Ovary (tissue), 7 donors: ENCODE measurements at regions not wholly inside any gene's neighbourhood (a gene's known extent, or its start where the extent isn't known, plus 50 kb on each side); places are given as distances from the start of the nearest gene placed in this dataset.
A peak's percentile ranks its signal among the peaks of the same experiment; 100 is the strongest.

Experiments used
- DNase-seq, 5 donors: peaks; one replicate each; pipeline ENCODE4 v3.0.0-alpha.2; 2019 to 2020
- H3K27ac ChIP-seq, 2 donors: fragments of 200-600 bp; one replicate each; pipeline versions ENCODE4 v1.5.1 to v1.8.0; 2019 to 2022
- H3K27me3 ChIP-seq: fragments of 200-600 bp; one replicate; pipeline ENCODE4 v1.8.0; 2022
- H3K36me3 ChIP-seq: fragments of 200-600 bp; sonication (generic); one replicate; pipeline ENCODE4 v1.5.1; 2019
- H3K4me1 ChIP-seq: one replicate; pipeline ENCODE4 v1.8.1; 2013; ENCODE audit warnings: mild to moderate bottlenecking, moderate library complexity; ENCODE audit not compliant: insufficient read depth
- H3K4me3 ChIP-seq: fragments of 200-600 bp; sonication (generic); one replicate; pipeline ENCODE4 v1.5.1; 2017
- H3K9me3 ChIP-seq, 2 donors: fragments of 200-600 bp in 1 of 2; sonication (generic) in 1 of 2; one replicate each; pipeline versions ENCODE4 v1.5.1 to v1.8.1; 2013 to 2019; ENCODE audit warnings: mild to moderate bottlenecking in 1 of 2, moderate library complexity in 1 of 2
- EP300 ChIP-seq: sonication (generic); formaldehyde crosslinking; IDR thresholded peaks from one replicate; pipeline ENCODE4 v1.6.1; 2017; ENCODE audit warnings: antibody characterized with exemption
- POLR2A ChIP-seq: fragments of 450-650 bp; IDR thresholded peaks from one replicate; pipeline ENCODE4 v1.6.1; 2017; ENCODE audit warnings: antibody characterized with exemption, mild to moderate bottlenecking, moderate library complexity
- WGBS, 3 donors: extraction: QIAGEN DNeasy Blood & Tissue Kit in 1 of 3; methylation state at CpG; one replicate each; pipeline versions ENCODE4 v1.1.5 to v1.1.7; 2013 to 2017; 5-methylcytosine and 5-hydroxymethylcytosine counted together
- intact Hi-C, 4 donors: fragments of 100-400 bp; cut with DNase I; formaldehyde crosslinking; loops; one replicate each; pipeline versions ENCODE4 v1.11.0 to v1.15.1; 2022 to 2023
- TF ChIP-seq, protein P1 (sequence below), 3 donors: fragments of 450-650 bp in 2 of 3; fragments of 200-600 bp in 1 of 3; IDR thresholded peaks; one replicate each; pipeline versions ENCODE4 v1.5.1 to v1.8.0; 2016 to 2022; ENCODE audit warnings: antibody characterized with exemption in 3 of 3, mild to moderate bottlenecking in 1 of 3
- donor health status: DM: no; HTN: no; CAD: no; lungs with moderate emphysema.
- donor health status: DM: no; HTN: no; CAD: no.
- donor health status: Bipolar disorder and iron deficiency.
- donor health status: DM: no; HTN: no; CAD: no.
- donor health status: DM: yes; HTN: yes; CAD: no.

DNA sequence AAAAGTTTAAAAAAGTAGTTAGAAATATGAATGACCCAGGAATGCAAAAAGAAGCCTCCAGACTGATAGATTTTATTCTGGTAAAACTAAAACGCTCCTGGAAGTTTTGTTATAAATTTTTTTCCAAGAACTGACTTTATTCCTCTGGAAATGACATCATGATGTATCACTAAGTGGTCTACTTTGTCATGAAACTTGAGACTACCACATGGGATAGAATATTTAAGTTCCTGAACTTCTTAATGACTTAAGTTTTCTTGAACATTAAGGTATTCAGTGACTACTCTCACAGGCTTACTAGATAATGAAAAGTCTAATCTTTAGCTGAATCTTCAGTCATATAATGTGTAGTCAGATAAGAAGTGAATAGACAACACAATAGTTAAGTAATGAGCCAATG lies 842.2 kb downstream of the USP25 start:
- intact Hi-C loops = no loop called here
- H3K27ac ChIP-seq = no peak overlapping the region

DNA sequence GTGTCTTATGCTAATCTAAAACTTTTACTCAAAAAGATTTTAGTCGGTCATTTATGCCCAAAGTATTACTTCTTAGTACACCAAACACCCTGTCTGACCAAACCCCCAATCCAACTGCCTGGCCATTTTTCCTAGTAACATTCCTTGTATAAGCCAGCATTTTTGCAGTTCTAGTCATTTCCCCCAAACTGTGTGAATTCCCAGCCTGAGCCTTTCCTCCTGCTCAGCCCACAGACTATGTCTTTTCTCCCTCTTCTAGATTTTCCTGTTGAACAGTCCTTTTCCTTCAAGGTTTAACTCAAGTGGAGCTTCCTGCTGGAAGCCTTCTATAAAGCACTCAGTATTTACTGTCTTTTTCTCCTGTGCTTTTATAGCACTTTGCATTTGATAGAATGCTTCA lies 843.8 kb downstream of the USP25 start:
- no peak for DNase-seq
- intact Hi-C loops = no loop called here
- Histone ChIP-seq H3K36me3 (no peaks in the 10 kb centered on the region), H3K4me1 (peaks cover 3% of the 10 kb centered on the region), H3K9me3 (no peaks in the 10 kb centered on the region), H3K27ac (no peak overlapping the region), H3K27me3 (no peaks in the 10 kb centered on the region), H3K4me3 (no peak overlapping the region)
- TF ChIP-seq, protein P1, sequence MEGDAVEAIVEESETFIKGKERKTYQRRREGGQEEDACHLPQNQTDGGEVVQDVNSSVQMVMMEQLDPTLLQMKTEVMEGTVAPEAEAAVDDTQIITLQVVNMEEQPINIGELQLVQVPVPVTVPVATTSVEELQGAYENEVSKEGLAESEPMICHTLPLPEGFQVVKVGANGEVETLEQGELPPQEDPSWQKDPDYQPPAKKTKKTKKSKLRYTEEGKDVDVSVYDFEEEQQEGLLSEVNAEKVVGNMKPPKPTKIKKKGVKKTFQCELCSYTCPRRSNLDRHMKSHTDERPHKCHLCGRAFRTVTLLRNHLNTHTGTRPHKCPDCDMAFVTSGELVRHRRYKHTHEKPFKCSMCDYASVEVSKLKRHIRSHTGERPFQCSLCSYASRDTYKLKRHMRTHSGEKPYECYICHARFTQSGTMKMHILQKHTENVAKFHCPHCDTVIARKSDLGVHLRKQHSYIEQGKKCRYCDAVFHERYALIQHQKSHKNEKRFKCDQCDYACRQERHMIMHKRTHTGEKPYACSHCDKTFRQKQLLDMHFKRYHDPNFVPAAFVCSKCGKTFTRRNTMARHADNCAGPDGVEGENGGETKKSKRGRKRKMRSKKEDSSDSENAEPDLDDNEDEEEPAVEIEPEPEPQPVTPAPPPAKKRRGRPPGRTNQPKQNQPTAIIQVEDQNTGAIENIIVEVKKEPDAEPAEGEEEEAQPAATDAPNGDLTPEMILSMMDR (IDR thresholded peaks at IDR 0.05) = no peak
- no peak for TF ChIP-seq POLR2A
- no peak for TF ChIP-seq EP300
- WGBS, 3 donors = 86 to 88% (median 88%) methylated on average over 1 of the region's 1 CpG

More for the DNA sequence above, 842.2 kb downstream of the USP25 start:
- Histone ChIP-seq H3K4me3 (no peak overlapping the region), H3K9me3 (no peaks in the 10 kb centered on the region), H3K36me3 (no peaks in the 10 kb centered on the region), H3K27me3 (no peaks in the 10 kb centered on the region), H3K4me1 (peaks cover 3% of the 10 kb centered on the region)
- TF ChIP-seq POLR2A (no peak), EP300 (no peak)
- TF ChIP-seq, protein P1 (IDR thresholded peaks at IDR 0.05) = no peak
- no peak for DNase-seq
- WGBS, 3 donors = 79 to 85% (median 79%) methylated on average over 1 of the region's 1 CpG

DNA sequence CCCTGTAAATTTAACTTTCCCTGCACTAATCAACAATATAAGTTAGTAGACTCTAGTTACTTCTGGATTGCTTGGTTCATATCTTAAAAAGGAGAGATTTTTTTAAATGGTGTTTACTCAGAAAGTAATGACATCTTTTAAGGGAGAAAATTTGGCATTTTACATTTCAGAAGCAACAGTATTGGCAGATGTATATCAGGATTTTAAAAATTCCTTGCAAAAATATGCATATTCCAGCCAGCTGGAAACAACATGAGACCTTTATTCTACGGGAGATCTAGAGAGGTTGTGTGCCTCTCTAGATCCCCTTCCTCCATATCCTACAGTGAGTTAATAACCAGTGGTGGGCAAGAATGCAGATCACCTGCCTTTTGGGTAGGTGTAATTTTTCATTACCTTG lies 848.2 kb downstream of the USP25 start:
- no peaks in the 10 kb centered on the region for H3K9me3 ChIP-seq
- intact Hi-C loops = no loop called here
- no peak for DNase-seq
- no peak overlapping the region for H3K4me3 ChIP-seq
- no peak for TF ChIP-seq POLR2A
- no peak for TF ChIP-seq EP300
- TF ChIP-seq, protein P1 (IDR thresholded peaks at IDR 0.05) = no peak
- peaks cover 2% of the 10 kb centered on the region for H3K4me1 ChIP-seq
- 73 to 78% (median 73%) methylated on average over 1 of the region's 1 CpG for WGBS, 3 donors
- no peak overlapping the region for H3K27ac ChIP-seq
- H3K36me3 ChIP-seq = no peaks in the 10 kb centered on the region
- no peaks in the 10 kb centered on the region for H3K27me3 ChIP-seq

DNA sequence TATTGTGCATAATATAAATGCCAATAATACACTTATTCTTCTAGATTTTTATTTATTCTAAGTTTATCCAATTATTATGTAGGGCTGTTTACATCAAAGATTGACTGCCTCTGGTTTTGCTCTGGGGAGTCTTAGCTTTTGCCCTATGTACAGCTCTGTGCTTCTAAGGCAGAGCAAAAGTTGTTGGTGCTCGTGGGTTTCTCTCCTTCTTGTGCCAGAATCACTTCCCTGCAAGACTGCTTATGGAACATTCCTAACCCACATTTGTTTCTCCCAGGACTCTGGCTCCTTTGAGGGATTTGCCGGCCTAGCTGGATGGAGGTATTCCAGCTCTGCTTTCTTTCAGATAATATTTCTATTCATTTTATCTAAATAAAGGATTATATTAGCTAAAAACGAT lies 849.1 kb downstream of the USP25 start:
- Histone ChIP-seq H3K36me3 (no peaks in the 10 kb centered on the region), H3K27ac (peak overlapping the region in 1 of 2 donors; percentile 30), H3K9me3 (no peaks in the 10 kb centered on the region), H3K4me3 (no peak overlapping the region), H3K4me1 (peaks cover 2% of the 10 kb centered on the region), H3K27me3 (no peaks in the 10 kb centered on the region)
- WGBS, 3 donors = 5 to 11% (median 9%) methylated on average over 3 of the region's 3 CpGs
- intact Hi-C loops = no loop called here
- DNase-seq = no peak
- TF ChIP-seq POLR2A (no peak), EP300 (no peak)
- TF ChIP-seq, protein P1 (IDR thresholded peaks at IDR 0.05) = no peak
